Tibial nerve (tissue), 3 donors: ENCODE measurements at regions not wholly inside any gene's neighbourhood (a gene's known extent, or its start where the extent isn't known, plus 50 kb on each side); places are given as distances from the start of the nearest gene placed in this dataset.

Source experiments
- POLR2A ChIP-seq, 2 donors: fragments of 450-650 bp; IDR thresholded peaks; one replicate each; pipeline ENCODE4 v1.6.1; 2017; ENCODE audit warnings: antibody characterized with exemption in 2 of 2, mild to moderate bottlenecking in 2 of 2, moderate library complexity in 2 of 2
- TF ChIP-seq, protein P1 (sequence below), 5 experiments: fragments of 200-600 bp in 3 of 5; fragments of 450-650 bp in 2 of 5; sonication (generic) in 3 of 5; IDR thresholded peaks; one replicate each; pipeline ENCODE4 v1.5.1; 2016 to 2019; ENCODE audit warnings: antibody characterized with exemption in 5 of 5, mild to moderate bottlenecking in 3 of 5, moderate library complexity in 2 of 5

- TF ChIP-seq, protein P1, sequence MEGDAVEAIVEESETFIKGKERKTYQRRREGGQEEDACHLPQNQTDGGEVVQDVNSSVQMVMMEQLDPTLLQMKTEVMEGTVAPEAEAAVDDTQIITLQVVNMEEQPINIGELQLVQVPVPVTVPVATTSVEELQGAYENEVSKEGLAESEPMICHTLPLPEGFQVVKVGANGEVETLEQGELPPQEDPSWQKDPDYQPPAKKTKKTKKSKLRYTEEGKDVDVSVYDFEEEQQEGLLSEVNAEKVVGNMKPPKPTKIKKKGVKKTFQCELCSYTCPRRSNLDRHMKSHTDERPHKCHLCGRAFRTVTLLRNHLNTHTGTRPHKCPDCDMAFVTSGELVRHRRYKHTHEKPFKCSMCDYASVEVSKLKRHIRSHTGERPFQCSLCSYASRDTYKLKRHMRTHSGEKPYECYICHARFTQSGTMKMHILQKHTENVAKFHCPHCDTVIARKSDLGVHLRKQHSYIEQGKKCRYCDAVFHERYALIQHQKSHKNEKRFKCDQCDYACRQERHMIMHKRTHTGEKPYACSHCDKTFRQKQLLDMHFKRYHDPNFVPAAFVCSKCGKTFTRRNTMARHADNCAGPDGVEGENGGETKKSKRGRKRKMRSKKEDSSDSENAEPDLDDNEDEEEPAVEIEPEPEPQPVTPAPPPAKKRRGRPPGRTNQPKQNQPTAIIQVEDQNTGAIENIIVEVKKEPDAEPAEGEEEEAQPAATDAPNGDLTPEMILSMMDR (IDR thresholded peaks at IDR 0.05) = no peak
- no peak for TF ChIP-seq POLR2A (IDR thresholded peaks at IDR 0.05)
These were observed 68.6 kb upstream of the RGL1 start for GRCh38 chr1:183736343-183736742.
